Sigmoid colon (tissue), 3 donors: ENCODE measurements at regions not wholly inside any gene's neighbourhood (a gene's known extent, or its start where the extent isn't known, plus 50 kb on each side); places are given as distances from the start of the nearest gene placed in this dataset.

Experiments
- POLR2A ChIP-seq, 2 donors: fragments of 450-650 bp; IDR thresholded peaks; one replicate each; pipeline ENCODE4 v1.6.1; 2016; ENCODE audit warnings: antibody characterized with exemption in 2 of 2, mild to moderate bottlenecking in 2 of 2, moderate library complexity in 2 of 2
- TF ChIP-seq, protein P1 (sequence below), 4 experiments: fragments of 450-650 bp in 3 of 4; fragments of 200-600 bp in 1 of 4; IDR thresholded peaks; one replicate each; pipeline ENCODE4 v1.5.1; 2016 to 2019; ENCODE audit warnings: antibody characterized with exemption in 4 of 4, mild to moderate bottlenecking in 3 of 4, moderate library complexity in 2 of 4

DNA sequence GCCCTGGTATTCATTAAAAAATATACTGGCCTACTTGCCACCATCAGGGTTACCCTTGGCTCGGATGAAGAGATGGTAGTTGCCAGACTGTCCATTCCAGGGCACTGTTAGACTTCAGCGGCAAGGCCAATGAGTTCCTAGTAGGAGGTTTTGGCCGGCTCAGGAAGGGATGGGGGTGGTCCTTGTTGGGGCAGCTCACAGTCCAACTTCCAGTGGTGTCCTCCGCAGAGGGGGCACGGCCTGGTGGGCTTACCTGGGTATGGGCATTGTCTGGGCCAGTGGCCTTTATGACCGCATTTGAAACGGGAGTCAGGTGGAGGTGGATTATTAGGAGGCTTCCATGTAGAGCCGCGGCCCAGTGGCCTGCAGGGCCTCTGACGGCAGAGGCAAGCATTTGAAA, 139.1 kb upstream of the ETV3 start:
- TF ChIP-seq, protein P1, sequence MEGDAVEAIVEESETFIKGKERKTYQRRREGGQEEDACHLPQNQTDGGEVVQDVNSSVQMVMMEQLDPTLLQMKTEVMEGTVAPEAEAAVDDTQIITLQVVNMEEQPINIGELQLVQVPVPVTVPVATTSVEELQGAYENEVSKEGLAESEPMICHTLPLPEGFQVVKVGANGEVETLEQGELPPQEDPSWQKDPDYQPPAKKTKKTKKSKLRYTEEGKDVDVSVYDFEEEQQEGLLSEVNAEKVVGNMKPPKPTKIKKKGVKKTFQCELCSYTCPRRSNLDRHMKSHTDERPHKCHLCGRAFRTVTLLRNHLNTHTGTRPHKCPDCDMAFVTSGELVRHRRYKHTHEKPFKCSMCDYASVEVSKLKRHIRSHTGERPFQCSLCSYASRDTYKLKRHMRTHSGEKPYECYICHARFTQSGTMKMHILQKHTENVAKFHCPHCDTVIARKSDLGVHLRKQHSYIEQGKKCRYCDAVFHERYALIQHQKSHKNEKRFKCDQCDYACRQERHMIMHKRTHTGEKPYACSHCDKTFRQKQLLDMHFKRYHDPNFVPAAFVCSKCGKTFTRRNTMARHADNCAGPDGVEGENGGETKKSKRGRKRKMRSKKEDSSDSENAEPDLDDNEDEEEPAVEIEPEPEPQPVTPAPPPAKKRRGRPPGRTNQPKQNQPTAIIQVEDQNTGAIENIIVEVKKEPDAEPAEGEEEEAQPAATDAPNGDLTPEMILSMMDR (IDR thresholded peaks at IDR 0.05) = no peak
- no peak for TF ChIP-seq POLR2A (IDR thresholded peaks at IDR 0.05)
